ENCODE measurements at regions not wholly inside any gene's neighbourhood (a gene's known extent, or its start where the extent isn't known, plus 50 kb on each side); places are given as distances from the start of the nearest gene placed in this dataset.
"Not testable (repeated sequence)": the region's sequence is repeated elsewhere in the genome, so short reads cannot be mapped to it uniquely, and the experiment has no call there.

DNA sequence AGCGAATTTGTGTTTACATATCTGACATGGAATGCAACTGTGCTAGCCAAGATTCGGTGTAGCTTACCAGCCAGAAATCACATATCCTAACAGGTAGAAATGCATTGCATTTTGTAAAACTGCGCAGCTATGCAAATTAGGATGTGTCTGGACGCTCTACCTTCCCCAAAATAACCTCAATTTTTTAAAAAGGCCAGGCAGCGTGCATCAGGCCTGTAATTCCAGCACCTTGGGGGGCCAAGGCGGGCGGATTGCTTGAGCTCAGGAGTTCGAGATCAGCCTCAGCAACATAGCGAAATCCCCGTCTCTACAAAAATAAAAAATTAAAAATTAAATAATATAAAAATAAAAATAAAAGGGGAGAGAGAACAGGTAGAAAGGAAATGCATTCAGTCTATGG lies 305.0 kb downstream of the TYW1 start:
- DNase-seq (ENCODE audit: low spot score), result peak; percentile 3

DNA sequence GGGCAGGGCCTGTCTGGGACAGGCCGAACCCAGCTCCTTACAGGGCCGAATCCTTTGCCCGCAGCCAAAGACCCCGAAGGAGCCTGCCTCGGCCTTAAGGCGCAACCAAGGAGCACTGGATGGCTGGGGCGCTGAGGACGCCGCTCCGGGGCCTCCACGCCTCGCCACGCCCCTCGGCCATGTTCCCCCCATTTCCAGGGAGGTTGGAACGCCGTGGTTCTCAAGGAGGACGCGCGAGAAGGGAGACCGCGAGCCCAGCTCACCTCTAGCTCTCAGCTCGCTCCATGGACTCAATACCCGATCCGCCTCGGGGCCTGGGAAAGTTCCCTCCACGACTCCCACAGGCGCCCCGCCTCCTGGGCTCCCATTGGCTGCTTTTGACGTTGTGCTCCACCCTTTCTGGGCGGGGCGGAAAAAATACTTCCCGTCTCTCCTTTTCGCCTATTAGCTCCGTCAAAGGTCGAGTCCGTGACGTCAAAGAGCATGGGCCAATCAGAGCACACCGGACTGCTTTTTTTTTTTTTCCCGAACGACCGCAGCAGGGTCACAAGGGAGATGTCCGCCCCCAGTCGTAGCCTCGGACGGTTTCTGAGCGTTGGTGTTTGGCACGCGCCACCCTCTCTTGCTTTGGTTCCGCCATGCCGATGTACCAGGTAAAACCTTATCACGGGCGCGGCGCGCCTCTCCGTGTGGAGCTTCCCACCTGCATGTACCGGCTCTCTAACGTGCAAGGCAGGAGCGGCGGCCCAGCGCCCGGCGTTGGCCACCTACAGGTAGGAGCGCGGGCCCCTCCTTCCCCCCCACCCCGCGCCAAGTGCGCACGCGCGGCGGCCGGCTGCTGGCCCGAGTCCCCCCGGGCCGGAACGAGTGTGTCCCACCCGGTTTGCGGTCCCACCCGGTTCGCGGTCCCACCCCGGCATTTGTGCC lies 305.7 kb downstream of the TYW1 start:
- DNase-seq (ENCODE audit: low spot score), result peak; percentile 100

DNA sequence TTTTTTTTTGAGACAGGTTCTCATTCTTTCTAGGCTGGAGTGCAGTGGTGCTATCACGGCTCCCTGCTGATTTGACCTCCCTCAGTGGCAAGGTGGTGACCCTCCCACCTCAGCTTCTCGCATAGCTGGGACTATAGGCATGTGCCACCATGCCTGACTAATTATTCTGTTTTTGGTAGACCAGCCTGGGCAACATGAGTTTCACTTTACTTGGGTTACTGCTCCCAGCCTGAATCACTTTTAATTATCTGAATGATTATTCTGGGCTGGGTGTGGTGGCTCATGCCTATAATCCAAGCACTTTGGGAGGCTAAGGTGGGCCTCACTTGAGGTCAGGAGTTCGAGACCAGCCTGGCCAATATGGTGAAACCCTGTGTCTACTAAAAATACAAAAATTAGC lies 308.2 kb downstream of the TYW1 start:
- DNase-seq (ENCODE audit: low spot score), result not testable (repeated sequence)

DNA sequence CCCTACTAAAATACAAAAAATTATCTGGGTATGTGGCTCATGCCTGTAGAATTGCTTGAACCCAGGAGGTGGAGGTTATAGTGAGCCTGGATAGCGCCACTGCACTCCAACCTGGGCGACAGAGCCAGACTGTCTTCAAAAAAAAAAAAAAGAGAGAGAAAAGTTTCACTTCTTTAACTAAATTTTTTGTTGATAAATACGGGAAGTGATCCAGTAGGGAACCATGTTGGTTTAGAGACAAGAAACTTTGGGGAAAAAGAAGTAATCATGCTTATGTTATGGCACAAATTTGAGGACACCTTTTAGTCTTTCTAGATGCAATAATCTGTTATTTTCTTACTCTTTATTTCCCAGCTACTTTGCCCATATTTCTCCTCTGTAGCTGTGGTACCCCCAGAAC lies 309.7 kb downstream of the TYW1 start:
- no peak for DNase-seq (ENCODE audit: low spot score)

DNA sequence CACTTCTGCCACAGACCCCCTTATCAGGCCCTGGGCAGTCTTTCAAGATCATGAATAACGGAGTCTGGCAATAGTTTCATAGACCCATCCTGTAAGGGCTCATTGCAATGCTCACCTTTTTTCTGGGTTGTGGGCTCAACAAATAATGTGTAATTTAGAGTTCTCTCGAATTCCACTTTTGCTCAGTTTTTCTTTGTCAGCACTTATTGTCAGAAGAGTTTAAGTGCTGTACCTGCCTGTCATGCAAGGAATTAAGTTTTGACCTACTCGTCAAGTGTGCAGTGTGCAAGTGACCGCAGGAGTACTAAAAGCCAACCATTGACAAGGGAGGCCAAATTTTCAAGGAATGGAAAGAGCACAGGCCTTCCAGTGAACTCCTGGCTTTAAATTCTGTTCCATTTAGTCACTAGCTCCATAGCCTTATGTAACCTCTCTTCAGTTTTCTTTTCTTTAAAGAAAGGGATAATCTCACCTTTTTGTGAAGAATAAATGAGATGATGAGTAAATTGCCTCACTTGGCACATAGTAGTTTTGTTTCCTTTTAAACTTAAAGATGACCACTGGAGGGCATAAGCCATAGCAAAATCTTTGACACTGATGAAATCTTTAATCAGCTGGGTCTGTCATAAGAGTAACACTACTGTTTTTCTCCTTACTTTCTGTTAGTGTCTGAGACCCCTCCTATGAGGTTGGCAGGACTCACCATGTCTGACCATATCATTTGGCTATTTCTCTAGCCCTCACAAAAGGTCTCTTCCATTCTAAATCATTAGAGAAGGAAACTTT lies 313.3 kb downstream of the TYW1 start:
- DNase-seq (ENCODE audit: low spot score), result no peak

DNA sequence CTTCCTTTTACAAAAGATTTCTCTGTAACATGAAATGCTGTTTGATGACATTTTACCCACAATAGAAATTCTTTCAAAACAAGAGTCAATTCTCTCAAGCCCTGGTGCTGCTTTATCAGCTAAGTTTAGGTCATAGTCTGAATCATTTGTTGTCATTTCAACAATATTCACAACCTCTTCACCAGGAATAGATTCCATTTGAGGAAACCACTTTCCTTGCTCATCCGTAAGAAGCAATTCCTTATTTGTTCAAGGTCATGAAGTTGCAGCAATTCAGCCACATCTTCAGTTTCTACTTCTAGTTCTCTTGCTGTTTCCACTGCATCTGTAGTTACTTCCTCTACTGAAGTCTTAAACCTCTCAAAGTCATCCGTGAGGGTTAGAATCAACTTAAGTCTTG lies 315.3 kb downstream of the TYW1 start:
- no peak for DNase-seq (ENCODE audit: low spot score)

DNA sequence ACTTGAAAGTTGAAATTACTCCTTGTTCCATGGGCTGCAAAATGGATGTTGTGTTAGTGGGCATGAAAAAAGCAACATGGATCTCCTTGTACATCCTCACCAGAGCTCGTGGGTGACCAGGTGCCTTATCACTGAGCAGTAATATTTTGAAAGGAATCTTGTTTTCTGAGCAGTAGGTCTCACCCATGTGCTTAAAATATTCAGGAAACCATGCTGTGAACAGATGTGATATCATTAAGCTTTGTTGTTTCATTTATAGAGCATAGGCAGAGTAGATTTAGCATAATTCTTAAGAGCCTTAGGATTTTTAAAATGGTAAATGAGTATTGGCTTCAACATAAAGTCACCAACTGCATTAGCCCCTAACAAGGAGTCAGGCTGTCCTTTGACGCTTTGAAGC lies 316.6 kb downstream of the TYW1 start:
- no peak for DNase-seq (ENCODE audit: low spot score)

DNA sequence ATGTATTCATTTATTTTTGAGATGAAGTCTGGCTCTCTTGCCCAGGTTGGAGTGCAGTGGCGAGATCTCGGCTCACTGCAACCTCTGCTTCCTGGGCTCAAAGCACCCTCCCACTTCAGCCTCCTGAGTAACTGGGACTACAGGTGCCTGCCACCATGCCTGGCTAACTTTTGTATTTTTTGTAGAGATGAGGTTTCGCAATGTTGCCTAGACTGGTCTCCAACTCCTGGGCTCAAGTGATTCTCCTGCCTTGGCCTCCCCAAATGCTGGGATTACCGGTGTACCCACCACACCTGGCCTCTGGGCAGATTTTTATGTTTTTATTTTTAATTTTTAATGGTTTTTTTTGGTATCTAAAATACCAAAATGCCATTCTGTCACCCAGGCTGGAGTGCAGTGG lies 320.3 kb downstream of the TYW1 start:
- not testable (repeated sequence) for DNase-seq (ENCODE audit: low spot score)

DNA sequence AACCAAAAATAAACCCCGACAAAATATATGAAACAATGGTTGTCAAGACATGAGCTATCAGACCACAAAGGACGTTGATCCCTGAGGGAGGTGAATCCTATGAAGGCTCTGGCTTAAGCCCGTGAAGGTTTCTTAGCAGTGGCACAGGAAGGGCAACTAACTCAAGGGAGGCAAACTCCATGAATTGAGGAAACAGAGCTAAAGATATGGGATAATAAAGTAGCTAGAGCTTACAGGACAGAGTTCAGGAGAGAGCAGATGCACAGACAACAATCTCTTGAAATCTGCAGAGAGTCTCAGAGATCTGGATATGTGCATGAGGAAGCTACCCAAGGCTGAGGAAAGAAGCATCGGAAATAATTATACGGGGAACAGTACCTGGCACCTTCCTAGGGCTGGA lies 331.6 kb downstream of the TYW1 start:
- not testable (repeated sequence) for DNase-seq (ENCODE audit: low spot score)

DNA sequence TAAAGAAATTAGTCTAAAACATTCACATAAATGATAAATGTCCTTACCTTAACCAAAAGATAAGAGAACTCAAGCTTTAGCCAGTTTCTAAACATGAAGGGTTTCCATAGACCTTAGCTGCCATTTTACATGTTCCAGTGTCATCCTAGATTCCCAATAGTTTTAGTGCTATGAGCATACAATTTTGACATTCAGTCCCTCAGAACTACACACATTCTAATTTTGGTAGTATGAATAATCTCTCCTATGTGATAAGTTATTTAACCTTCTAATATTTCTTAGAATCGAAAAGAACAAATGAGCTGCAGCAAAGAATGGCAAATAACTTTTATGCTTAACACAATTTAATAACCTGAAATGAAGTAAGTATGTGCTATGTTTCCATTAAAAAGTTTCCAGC lies 338.5 kb downstream of the TYW1 start:
- not testable (repeated sequence) for DNase-seq (ENCODE audit: low spot score)

DNA sequence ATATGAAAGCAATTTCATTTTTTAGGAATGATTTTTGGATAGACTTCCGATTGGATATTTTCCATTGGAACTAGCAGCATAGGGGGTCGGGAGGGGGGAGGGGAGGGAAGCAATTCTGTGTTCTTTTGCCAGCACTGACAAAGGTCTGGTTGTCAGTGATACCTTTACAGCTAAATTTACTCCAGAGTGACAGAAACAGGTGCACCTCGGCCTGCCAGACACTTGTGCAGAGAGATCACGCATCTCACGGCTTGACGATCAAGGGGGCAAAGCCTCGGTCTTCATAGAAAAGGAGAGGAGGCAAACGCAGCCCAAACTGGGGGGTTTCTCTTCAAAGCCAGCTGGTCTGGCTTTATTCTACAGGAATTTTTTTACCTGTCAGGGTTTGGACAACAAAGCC lies 339.0 kb downstream of the TYW1 start:
- DNase-seq (ENCODE audit: low spot score), result not testable (repeated sequence)

DNA sequence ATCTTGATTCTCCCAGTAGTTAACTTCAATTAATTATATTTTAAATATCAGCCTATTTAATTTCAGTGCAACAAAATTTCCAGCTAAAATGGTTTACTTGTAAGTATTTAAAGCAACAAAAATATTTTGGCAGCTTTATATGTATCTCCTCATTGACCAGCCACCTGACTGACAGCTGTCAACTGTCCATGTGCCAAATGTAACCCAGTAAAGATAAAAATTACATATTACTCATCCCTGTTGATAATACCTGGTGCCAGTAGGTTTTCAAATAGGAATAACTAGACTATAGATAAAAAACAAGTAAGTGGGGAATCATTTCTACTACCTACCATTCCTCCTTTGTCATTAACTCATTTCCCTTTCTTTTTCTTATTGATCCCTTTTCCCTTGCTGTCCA lies 341.9 kb downstream of the TYW1 start:
- DNase-seq (ENCODE audit: low spot score), result not testable (repeated sequence)

DNA sequence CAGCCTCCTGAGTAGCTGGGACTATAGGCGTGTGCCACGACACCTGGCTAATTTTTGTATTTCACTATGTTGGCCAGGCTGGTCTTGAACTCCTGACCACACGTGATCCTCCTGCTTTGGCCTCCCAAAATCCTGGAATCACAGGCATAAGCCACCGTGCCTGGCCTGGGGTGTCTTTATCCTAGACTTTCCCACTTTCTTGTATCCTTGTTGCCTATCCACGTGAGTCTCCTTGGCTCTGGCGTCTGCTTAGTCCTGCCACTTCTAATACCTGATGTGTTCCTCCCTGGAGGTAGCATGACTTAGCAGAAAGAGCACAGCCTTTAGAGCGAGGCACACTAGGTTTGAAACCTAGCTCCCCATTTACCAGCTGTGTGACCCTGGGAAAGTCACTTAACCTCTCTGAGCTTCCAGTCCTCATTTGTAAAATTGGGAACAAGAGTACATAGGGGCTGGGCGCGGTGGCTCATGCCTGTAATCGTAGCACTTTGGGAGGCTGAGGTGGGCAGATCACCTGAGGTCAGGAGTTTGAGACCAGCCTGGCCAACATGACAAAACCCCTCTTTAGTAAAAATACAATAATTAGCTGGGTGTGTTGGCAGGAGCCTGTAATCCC lies 344.6 kb downstream of the TYW1 start:
- no peak for DNase-seq (ENCODE audit: low spot score)

DNA sequence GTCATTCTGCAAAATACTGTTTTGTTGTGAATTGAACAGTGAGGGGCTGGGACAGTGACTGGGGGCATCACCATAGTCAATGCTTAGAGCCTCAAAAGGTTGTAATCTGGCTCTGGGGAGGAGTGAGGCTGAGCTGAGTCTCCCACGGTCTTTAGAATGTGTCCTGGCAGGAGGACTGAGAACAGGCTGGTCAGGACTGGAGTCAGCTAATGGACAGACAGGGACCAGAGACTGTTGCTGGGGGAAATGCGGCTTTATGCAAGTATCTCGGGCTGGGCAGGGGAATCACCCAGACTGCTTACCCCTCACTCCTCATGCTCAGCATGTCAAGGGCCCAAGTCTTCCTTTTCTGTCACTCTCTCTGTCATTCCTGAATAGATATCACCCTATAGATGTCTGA lies 346.5 kb downstream of the TYW1 start:
- no peak for DNase-seq (ENCODE audit: low spot score)

DNA sequence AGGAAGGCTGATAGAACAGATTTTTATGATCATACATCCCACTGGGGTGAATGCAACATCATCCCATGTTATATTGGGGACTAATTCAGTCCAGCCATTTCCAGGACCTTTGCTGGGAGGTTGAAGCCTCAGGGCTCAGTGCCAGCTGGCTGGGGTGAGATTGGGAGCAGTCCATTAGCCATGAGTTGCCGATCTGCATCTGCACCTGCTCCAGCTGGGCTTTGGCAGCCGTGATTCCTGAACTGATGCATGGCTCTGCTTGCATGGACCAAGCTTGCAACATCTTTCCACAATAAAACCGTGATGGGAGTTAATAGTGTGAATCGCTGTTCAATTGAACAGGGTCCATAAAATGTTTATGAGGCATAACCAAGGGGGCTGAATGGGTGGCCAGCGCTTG lies 346.9 kb downstream of the TYW1 start:
- DNase-seq (ENCODE audit: low spot score), result no peak

DNA sequence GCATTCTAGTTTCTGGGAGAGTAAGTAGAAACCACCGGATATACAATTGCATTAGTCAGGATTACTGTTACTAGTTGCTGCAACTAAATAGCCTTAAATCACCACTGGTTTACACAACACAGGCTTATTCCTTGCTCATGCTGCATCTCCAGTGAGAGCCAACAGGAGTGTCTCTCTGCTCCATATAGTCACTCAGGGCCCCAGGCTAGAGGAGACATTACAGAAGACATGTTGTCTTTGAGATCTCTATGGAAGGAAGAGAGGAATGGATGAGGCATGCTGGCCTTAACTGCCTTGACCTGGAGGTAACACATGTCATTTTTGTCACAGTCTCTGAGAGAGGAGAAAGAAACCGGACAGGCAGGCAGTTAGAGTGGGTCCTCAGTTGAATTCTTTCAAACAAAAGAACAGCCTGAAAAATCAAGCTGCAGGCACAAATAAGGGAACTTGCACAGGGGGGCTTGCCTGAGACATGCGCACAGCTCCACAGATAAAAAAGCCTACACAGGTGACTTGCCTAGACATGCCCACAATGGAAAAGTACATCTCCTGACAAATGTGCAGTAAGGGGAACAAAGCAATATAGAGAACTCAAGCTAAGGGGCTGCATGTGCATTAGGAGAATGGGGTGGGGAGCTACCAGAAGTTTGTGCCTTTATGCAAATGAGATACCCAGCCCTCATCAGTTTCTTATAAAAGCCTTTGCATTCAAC lies 348.0 kb downstream of the TYW1 start:
- no peak for DNase-seq (ENCODE audit: low spot score)

DNA sequence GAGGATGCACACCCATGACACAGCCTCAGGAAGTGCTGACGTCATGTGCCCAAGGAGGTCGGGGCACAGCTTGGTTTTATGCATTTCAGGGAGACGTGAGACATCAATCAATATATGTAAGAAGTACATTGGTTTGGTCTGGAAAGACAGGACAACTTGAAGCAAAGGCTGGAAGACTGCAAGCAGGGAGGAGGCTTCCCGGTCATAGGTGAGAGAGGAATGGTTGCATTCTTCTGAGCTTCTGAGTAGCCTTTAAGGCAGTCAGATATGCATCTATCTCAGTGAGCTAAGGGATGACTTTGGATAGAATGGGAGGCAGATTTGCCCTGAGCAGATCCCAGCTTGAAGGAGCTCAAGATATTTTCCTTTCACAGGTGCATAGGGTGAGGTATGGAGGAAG lies 349.5 kb downstream of the TYW1 start:
- DNase-seq (ENCODE audit: low spot score), result no peak

DNA sequence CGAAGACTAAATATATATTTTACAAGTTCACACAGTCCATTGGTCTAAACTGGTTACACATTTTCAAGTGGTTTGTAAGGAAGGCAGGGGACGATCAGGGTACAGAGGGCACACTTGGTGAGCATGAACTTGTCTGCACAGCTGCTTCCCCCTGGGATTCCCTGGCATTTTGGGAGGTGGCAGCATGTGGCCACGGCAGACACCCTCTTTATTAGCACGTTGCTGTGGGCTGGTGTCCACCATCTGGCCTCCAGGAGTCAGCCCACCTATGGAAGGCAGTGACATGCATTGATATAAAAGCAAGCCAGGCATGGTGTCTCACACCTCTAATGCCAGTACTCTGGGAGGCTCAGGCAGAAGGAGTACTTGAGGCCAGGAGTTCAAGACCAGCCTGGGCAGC lies 350.2 kb downstream of the TYW1 start:
- no peak for DNase-seq (ENCODE audit: low spot score)

DNA sequence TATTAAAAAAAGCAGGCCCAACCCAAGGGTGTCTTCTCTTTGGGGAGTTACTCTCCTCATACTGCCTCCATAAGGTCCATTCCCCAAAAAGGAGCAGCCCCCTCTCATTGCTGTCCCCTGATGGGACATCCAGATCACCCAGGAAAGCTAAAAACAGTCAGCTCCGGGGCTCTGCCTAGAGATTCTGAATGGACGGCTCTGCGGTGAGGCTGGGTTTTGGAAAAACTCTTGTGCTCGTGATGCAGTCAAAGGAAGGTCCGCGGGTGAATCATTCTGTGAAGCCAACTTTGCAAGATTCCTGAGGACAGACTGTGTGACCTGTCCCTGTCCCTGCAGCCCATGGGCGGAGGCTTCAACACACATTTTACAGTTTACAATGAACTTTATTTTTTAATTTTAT lies 351.5 kb downstream of the TYW1 start:
- no peak for DNase-seq (ENCODE audit: low spot score)

DNA sequence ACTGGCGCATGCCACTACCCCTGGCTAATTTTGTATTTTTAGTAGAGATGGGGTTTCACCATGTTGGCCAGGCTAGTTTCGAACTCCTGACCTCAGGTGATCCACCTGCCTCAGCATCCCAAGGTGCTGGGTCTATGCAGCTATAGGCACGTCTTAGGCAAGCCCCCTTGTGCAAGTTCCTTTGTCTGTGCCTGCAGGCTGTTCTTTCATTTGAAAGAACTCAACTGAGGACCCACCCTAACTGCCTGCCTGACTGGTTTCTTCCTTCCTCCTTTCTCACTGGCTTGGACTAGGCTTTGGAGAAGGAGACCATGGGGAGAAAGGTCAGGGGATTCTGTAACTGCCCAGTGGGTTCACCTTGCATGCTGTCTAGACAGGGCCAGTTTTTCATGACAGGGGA lies 361.0 kb downstream of the TYW1 start:
- not testable (repeated sequence) for DNase-seq (ENCODE audit: low spot score)

DNA sequence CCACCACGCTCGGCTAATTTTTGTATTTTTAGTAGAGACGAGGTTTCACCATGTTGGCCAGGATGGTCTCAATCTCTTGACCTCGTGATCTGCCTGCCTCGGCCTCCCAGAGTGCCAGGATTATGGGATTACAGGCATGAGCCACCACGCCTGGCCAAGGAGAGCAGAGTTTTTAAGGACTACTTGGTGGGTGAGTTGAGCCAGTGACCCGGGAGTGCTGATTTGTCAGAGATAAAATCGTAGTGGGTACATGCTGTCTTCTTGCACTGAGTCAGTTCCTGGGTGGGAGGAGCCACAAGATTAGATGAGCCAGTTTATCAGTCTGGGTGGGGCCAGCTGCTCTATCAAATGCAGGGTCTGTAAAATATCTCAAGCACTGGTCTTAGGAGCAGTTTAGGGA lies 361.7 kb downstream of the TYW1 start:
- DNase-seq (ENCODE audit: low spot score), result peak; percentile 8

DNA sequence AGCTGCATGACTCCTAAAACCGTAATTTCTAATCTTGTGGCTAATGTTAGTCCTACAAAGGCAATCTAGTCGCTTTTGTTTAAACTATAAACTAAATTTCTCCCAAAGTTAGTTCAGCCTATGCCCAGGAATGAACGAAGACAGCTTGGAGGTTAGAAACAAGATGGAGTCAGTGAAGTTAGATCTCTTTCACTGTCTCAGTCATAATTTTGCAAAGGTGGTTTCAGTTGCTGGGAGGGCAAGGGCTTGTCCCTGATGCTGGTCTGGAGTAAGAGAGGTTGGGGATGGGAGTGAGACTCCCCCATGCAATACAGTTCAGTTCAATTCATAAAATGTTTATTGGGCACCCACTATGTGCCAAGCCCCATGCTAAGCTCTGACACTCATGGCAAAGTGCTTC lies 362.1 kb downstream of the TYW1 start:
- DNase-seq (ENCODE audit: low spot score), result not testable (repeated sequence)

Measured in umbilical cord (tissue), 1 donor.